NOMO-1 treated with DMSO at 0.1 percent for 48 hours (cell line): ENCODE measurements at regions not wholly inside any gene's neighbourhood (a gene's known extent, or its start where the extent isn't known, plus 50 kb on each side); places are given as distances from the start of the nearest gene placed in this dataset.

Experiments
- DNase-seq: peaks from one replicate; lab custom pipeline; 2025; ENCODE audit not compliant: unreplicated experiment; lab: John Stamatoyannopoulos, UW

- DNase-seq, result no peak
Measured at GRCh38 chr6:132244744-132245143, 156.5 kb downstream of the MOXD1 start.

GRCh38 chr6:132236744-132237143 is 164.5 kb downstream of the MOXD1 start:
- DNase-seq, result no peak

GRCh38 chr6:132236281-132236680 is 165.0 kb downstream of the MOXD1 start:
- DNase-seq, result no peak

GRCh38 chr6:132235596-132236280 is 165.5 kb downstream of the MOXD1 start:
- no peak for DNase-seq

GRCh38 chr6:132234356-132234755 is 166.9 kb downstream of the MOXD1 start:
- no peak for DNase-seq

- no peak for DNase-seq
Measured at GRCh38 chr6:132231121-132231884, 170.0 kb downstream of the MOXD1 start.

- DNase-seq, result no peak
Measured at GRCh38 chr6:132228894-132229293, 172.4 kb downstream of the MOXD1 start.

GRCh38 chr6:132227904-132228303 is 173.4 kb downstream of the MOXD1 start:
- DNase-seq, result no peak

GRCh38 chr6:132224943-132225342 is 176.3 kb downstream of the MOXD1 start:
- no peak for DNase-seq

- no peak for DNase-seq
Measured at GRCh38 chr6:132220800-132221199, 180.5 kb downstream of the MOXD1 start.

GRCh38 chr6:132219901-132220300 is 181.4 kb downstream of the MOXD1 start:
- DNase-seq, result no peak

GRCh38 chr6:132218059-132218696 is 183.1 kb downstream of the MOXD1 start:
- peak; percentile 8 for DNase-seq

- DNase-seq, result no peak
Measured at GRCh38 chr6:132215805-132216204, 185.5 kb downstream of the MOXD1 start.

GRCh38 chr6:132214716-132215115 is 186.6 kb downstream of the MOXD1 start:
- DNase-seq, result no peak

- DNase-seq, result no peak
Measured at GRCh38 chr6:132213732-132214131, 187.5 kb downstream of the MOXD1 start.

GRCh38 chr6:132213191-132213590 is 188.1 kb downstream of the MOXD1 start:
- DNase-seq, result no peak

- DNase-seq, result no peak
Measured at GRCh38 chr6:132210886-132211563, 190.2 kb downstream of the MOXD1 start.

GRCh38 chr6:132209351-132209750 is 191.9 kb downstream of the MOXD1 start:
- no peak for DNase-seq

- no peak for DNase-seq
Measured at GRCh38 chr6:132207991-132208390, 193.3 kb downstream of the MOXD1 start.

GRCh38 chr6:132205946-132206345 is 195.3 kb downstream of the MOXD1 start:
- DNase-seq, result no peak

GRCh38 chr6:132204591-132204990 is 196.7 kb downstream of the MOXD1 start:
- no peak for DNase-seq

- DNase-seq, result no peak
Measured at GRCh38 chr6:132202574-132202973, 198.7 kb downstream of the MOXD1 start.
